H1 (cell line): ENCODE measurements at regions not wholly inside any gene's neighbourhood (a gene's known extent, or its start where the extent isn't known, plus 50 kb on each side); places are given as distances from the start of the nearest gene placed in this dataset.
A peak's percentile ranks its signal among the peaks of the same experiment; 100 is the strongest.

Experiments
- CTCF ChIA-PET: fragments of 300-600 bp; sonication (Branson Sonifier 250); formaldehyde crosslinking; loops from one replicate; lab custom pipeline; 2021; ENCODE audit not compliant: partially characterized antibody; lab: Charles Lee
- POLR2A ChIA-PET: fragments of 300-600 bp; sonication (Branson Sonifier 250); formaldehyde crosslinking; loops from one replicate; lab custom pipeline; 2021; ENCODE audit warnings: inconsistent platforms; ENCODE audit not compliant: partially characterized antibody; lab: Charles Lee
- DNase-seq, 2 experiments: peaks; one replicate each; pipeline versions ENCODE4 v3.0.0 to v3.0.0-alpha.2; 2010 to 2022; ENCODE audit warnings: low spot score in 2 of 2, low read depth in 1 of 2, mixed read lengths in 1 of 2
- FAIRE-seq: peaks from 2 replicates; lab custom pipeline; 2011; peaks lifted over from hg19 to GRCh38; lab: Jason Lieb, UNC
- H2AFZ ChIP-seq: 2 replicates; pipeline ENCODE4 v1.8.1; 2012; ENCODE audit warnings: low read length, inconsistent platforms
- H2AK5ac ChIP-seq: 2 replicates; pipeline ENCODE4 v1.6.1; 2013; ENCODE audit warnings: low read depth, low read length
- H2BK120ac ChIP-seq: replicated peaks from 2 replicates; pipeline ENCODE3; 2013; ENCODE audit warnings: low read depth, low read length, inconsistent platforms
- H2BK12ac ChIP-seq: 2 replicates; pipeline ENCODE4 v1.6.1; 2013; ENCODE audit warnings: low read depth, low read length
- H2BK15ac ChIP-seq: 2 replicates; pipeline ENCODE4 v1.6.1; 2013; ENCODE audit warnings: low read length
- H2BK20ac ChIP-seq: 2 replicates; pipeline ENCODE4 v1.6.1; 2013; ENCODE audit warnings: low read length
- H2BK5ac ChIP-seq: 2 replicates; pipeline ENCODE4 v1.6.1; 2013; ENCODE audit warnings: low read depth, low read length
- H3K14ac ChIP-seq: 2 replicates; pipeline ENCODE4 v1.6.1; 2013; ENCODE audit warnings: inconsistent platforms; ENCODE audit not compliant: insufficient read length
- H3K18ac ChIP-seq: 2 replicates; pipeline ENCODE4 v1.6.1; 2013; ENCODE audit warnings: low read length; ENCODE audit errors: extremely low read depth
- H3K23ac ChIP-seq: 2 replicates; pipeline ENCODE4 v1.6.1; 2013; ENCODE audit warnings: inconsistent platforms; ENCODE audit not compliant: insufficient read length
- H3K23me2 ChIP-seq: 2 replicates; pipeline ENCODE4 v1.6.1; 2013; ENCODE audit warnings: low read depth, low read length
- H3K27ac ChIP-seq: 2 replicates; pipeline ENCODE4 v1.6.1; 2011; ENCODE audit warnings: low read depth, low read length, inconsistent platforms
- H3K27me3 ChIP-seq, 4 experiments: replicated peaks in 1 of 4; 1 replicate in 1 of 4; 2 replicates in 3 of 4; pipeline versions ENCODE4 v1.6.1 to v1.8.1; 2011 to 2013; ENCODE audit warnings: low read length in 3 of 4, mild to moderate bottlenecking in 3 of 4, inconsistent platforms in 2 of 4, mixed read lengths in 2 of 4, moderate library complexity in 1 of 4; ENCODE audit not compliant: control insufficient read depth in 3 of 4, insufficient read depth in 3 of 4; ENCODE audit errors: extremely low read depth in 1 of 4
- H3K36me3 ChIP-seq, 4 experiments: 2 replicates each; pipeline versions ENCODE4 v1.6.1 to v1.8.1; 2011 to 2013; ENCODE audit warnings: mild to moderate bottlenecking in 4 of 4, low read length in 3 of 4, moderate library complexity in 2 of 4, control low read depth in 1 of 4, inconsistent platforms in 1 of 4; ENCODE audit not compliant: insufficient read depth in 4 of 4, control insufficient read depth in 2 of 4
- H3K4ac ChIP-seq: replicated peaks from 2 replicates; pipeline ENCODE3; 2013; ENCODE audit warnings: low read length, low read depth, mixed read lengths, inconsistent platforms; ENCODE audit not compliant: insufficient read length
- H3K4me1 ChIP-seq, 4 experiments: replicated peaks in 1 of 4; 1 replicate in 1 of 4; 2 replicates in 3 of 4; pipeline versions ENCODE4 v1.6.1 to v1.8.1; 2011 to 2013; ENCODE audit warnings: low read length in 3 of 4, inconsistent platforms in 2 of 4, mixed read lengths in 1 of 4; ENCODE audit not compliant: insufficient read depth in 4 of 4, control insufficient read depth in 3 of 4
- H3K4me2 ChIP-seq, 2 experiments: 2 replicates each; pipeline versions ENCODE4 v1.6.1 to v1.8.1; 2011 to 2013; ENCODE audit warnings: low read depth in 2 of 2, low read length in 2 of 2, control low read depth in 1 of 2, inconsistent platforms in 1 of 2, mild to moderate bottlenecking in 1 of 2; ENCODE audit not compliant: insufficient read depth in 1 of 2
- H3K4me3 ChIP-seq, 4 experiments: fragments of 200-600, 300-600 bp in 1 of 4; sonication (generic), shearing (Covaris generic), sonication (Bioruptor Twin) in 1 of 4; 2 replicates each; pipeline versions ENCODE4 v1.5.1 to v1.8.1; 2011 to 2016; ENCODE audit warnings: low read length in 4 of 4, low read depth in 3 of 4, control low read depth in 2 of 4, inconsistent platforms in 2 of 4, mild to moderate bottlenecking in 2 of 4, mixed read lengths in 1 of 4, moderate library complexity in 1 of 4; ENCODE audit not compliant: insufficient read depth in 2 of 4; ENCODE audit errors: extremely low read depth in 1 of 4
- H3K56ac ChIP-seq: replicated peaks from 2 replicates; pipeline ENCODE3; 2013; ENCODE audit warnings: low read depth, mild to moderate bottlenecking, mixed read lengths, low read length, inconsistent platforms; ENCODE audit not compliant: insufficient read length
- H3K79me1 ChIP-seq: 2 replicates; pipeline ENCODE4 v1.6.1; 2013; ENCODE audit warnings: low read depth, low read length, control low read depth
- H3K79me2 ChIP-seq, 2 experiments: 2 replicates each; pipeline versions ENCODE4 v1.6.1 to v1.8.1; 2012 to 2013; ENCODE audit warnings: low read length in 2 of 2, mild to moderate bottlenecking in 2 of 2, inconsistent platforms in 1 of 2; ENCODE audit not compliant: insufficient read depth in 2 of 2, control insufficient read depth in 1 of 2
- H3K9ac ChIP-seq, 4 experiments: replicated peaks in 1 of 4; 1 replicate in 1 of 4; 2 replicates in 3 of 4; pipeline versions ENCODE4 v1.6.1 to v1.8.1; 2011 to 2013; ENCODE audit warnings: low read depth in 3 of 4, low read length in 3 of 4, control low read depth in 2 of 4, mild to moderate bottlenecking in 2 of 4, moderate library complexity in 2 of 4, inconsistent platforms in 1 of 4; ENCODE audit errors: extremely low read depth in 1 of 4
- H3K9me3 ChIP-seq, 2 experiments: 2 replicates each; pipeline versions ENCODE4 v1.6.1 to v1.8.1; 2012 to 2013; ENCODE audit warnings: mild to moderate bottlenecking in 2 of 2, moderate library complexity in 2 of 2, control low read depth in 1 of 2, inconsistent platforms in 1 of 2, low read depth in 1 of 2, low read length in 1 of 2, mixed read lengths in 1 of 2; ENCODE audit not compliant: insufficient read depth in 2 of 2
- H4K20me1 ChIP-seq, 2 experiments: replicated peaks in 1 of 2; 2 replicates each; pipeline versions ENCODE3 to v1.8.1; 2011 to 2013; ENCODE audit warnings: inconsistent platforms in 2 of 2, low read length in 2 of 2, mild to moderate bottlenecking in 1 of 2; ENCODE audit not compliant: insufficient read depth in 2 of 2, control insufficient read depth in 1 of 2
- H4K5ac ChIP-seq: 2 replicates; pipeline ENCODE4 v1.6.1; 2013; ENCODE audit warnings: low read length, low read depth, mixed read lengths, inconsistent platforms; ENCODE audit not compliant: insufficient read length
- H4K8ac ChIP-seq: 2 replicates; pipeline ENCODE4 v1.8.0; 2013; ENCODE audit warnings: mild to moderate bottlenecking, moderate library complexity, low read length, inconsistent platforms; ENCODE audit not compliant: insufficient read depth; ENCODE audit errors: extremely low read depth
- H4K91ac ChIP-seq: replicated peaks from 2 replicates; pipeline ENCODE3; 2013; ENCODE audit warnings: low read length, mixed read lengths, inconsistent platforms; ENCODE audit not compliant: insufficient read length
- BACH1 ChIP-seq: IDR thresholded peaks from 2 replicates; pipeline ENCODE4 v1.6.1; 2012; ENCODE audit warnings: low read length, improper control_type of control experiment
- CBX5 ChIP-seq: fragments of 300-800, 300-1000 bp; sonication (generic); IDR thresholded peaks from 2 replicates; pipeline ENCODE4 v1.7.1; 2016; ENCODE audit warnings: antibody characterized with exemption, low read length, low read depth
- EP300 ChIP-seq, 2 experiments: IDR thresholded peaks; 1 replicate in 1 of 2; 2 replicates in 1 of 2; pipeline ENCODE4 v1.6.1; 2011 to 2012; ENCODE audit warnings: low read depth in 2 of 2, low read length in 2 of 2, mild to moderate bottlenecking in 2 of 2, borderline replicate concordance in 1 of 2, inconsistent platforms in 1 of 2, moderate library complexity in 1 of 2
- KDM4A ChIP-seq: IDR thresholded peaks from one replicate; pipeline ENCODE4 v1.7.1; 2012; ENCODE audit warnings: low read depth, mild to moderate bottlenecking, moderate library complexity, low read length, inconsistent platforms; ENCODE audit not compliant: severe bottlenecking
- KDM5A ChIP-seq: fragments of 200-600 bp; IDR thresholded peaks from 2 replicates; pipeline ENCODE4 v1.7.1; 2012; ENCODE audit warnings: mild to moderate bottlenecking, low read length, inconsistent platforms, mixed read lengths
- RNF2 ChIP-seq: fragments of 200-900, 300-1000 bp; sonication (generic); IDR thresholded peaks from 2 replicates; pipeline ENCODE4 v1.7.1; 2016; ENCODE audit warnings: borderline replicate concordance, low read depth, mild to moderate bottlenecking, antibody characterized with exemption, low read length; ENCODE audit not compliant: poor library complexity, severe bottlenecking; ENCODE audit errors: missing control alignments
- SP2 ChIP-seq: IDR thresholded peaks from 2 replicates; pipeline ENCODE4 v1.6.1; 2012; ENCODE audit warnings: mild to moderate bottlenecking, low read length, inconsistent platforms
- SP4 ChIP-seq: IDR thresholded peaks from 2 replicates; pipeline ENCODE4 v1.6.1; 2012; ENCODE audit warnings: low read length, inconsistent platforms
- TAF1 ChIP-seq: IDR thresholded peaks from 2 replicates; pipeline ENCODE4 v1.6.1; 2011; ENCODE audit warnings: mild to moderate bottlenecking, low read depth, low read length
- TAF7 ChIP-seq: optimal IDR thresholded peaks from 2 replicates; pipeline ENCODE3; 2011; ENCODE audit warnings: low read depth, mild to moderate bottlenecking, inconsistent platforms, low read length, moderate library complexity, borderline replicate concordance
- TBP ChIP-seq: IDR thresholded peaks from 2 replicates; pipeline ENCODE4 v1.6.1; 2011; ENCODE audit warnings: low read depth, low read length, improper control_type of control experiment
- TCF12 ChIP-seq: IDR thresholded peaks from 2 replicates; pipeline ENCODE4 v1.6.1; 2011; ENCODE audit warnings: low read depth, mild to moderate bottlenecking, low read length
- WGBS, 2 experiments: shearing (Covaris generic) in 1 of 2; methylation state at CpG; one replicate each; pipeline versions ENCODE4 v1.1.6 to v1.1.7; 2013 to 2015; ENCODE audit warnings: low lambda C conversion rate in 2 of 2, mixed read lengths in 2 of 2, inconsistent platforms in 1 of 2, low coverage in 1 of 2, missing lambda C conversion rate in 1 of 2; ENCODE audit not compliant: insufficient replicate concordance in 2 of 2, insufficient coverage in 1 of 2, insufficient read length in 1 of 2; ENCODE audit errors: extremely low coverage in 1 of 2, missing lambda C conversion rate in 1 of 2; 5-methylcytosine and 5-hydroxymethylcytosine counted together

GRCh38 chr1:208430220-208430619 is 186.0 kb upstream of the PLXNA2 start:
- no peak overlapping the region for H4K91ac ChIP-seq
- peak overlapping the region; percentile 23; the same call in 1 of the 2 replicates for H2AFZ ChIP-seq
- peak overlapping the region; percentile 18 for H2BK120ac ChIP-seq
- ChIA-PET POLR2A (no interaction called here), CTCF (interaction anchor here (1.0 kb wide), 1 partner anchor 8 kb away, joined by 3 read pairs; no protein-coding TSS in a partner anchor)
- DNase-seq (no peak), FAIRE-seq (no peak)
- H3K4ac ChIP-seq: no peak overlapping the region
- H3K23me2 ChIP-seq: no peaks in the 10 kb centered on the region
- no peak overlapping the region for H3K9ac ChIP-seq
- no peaks in the 10 kb centered on the region for H3K9me3 ChIP-seq
- H3K23ac ChIP-seq: no peak overlapping the region
- no peak overlapping the region for H2BK12ac ChIP-seq
- no peak overlapping the region for H4K5ac ChIP-seq
- WGBS, 2 experiments: 64% methylated on average over 3 of the region's 3 CpGs; no CpG with 5 or more reads in 1 of the 2 experiments
- no peak overlapping the region for H2BK5ac ChIP-seq
- no peak overlapping the region for H2BK15ac ChIP-seq
- peaks cover 2 to 8% (median 4%) of the 10 kb centered on the region in 4 experiments; a peak in 4 of 7 replicates for H3K4me1 ChIP-seq
- no peaks in the 10 kb centered on the region for H3K36me3 ChIP-seq
- H3K4me3 ChIP-seq: no peak overlapping the region
- H3K18ac ChIP-seq: 0 out of 2 replicates have a peak overlapping the region, but pooled peaks have one; percentile 66
- no peaks in the 10 kb centered on the region for H4K20me1 ChIP-seq
- H3K27ac ChIP-seq: no peak overlapping the region
- H3K4me2 ChIP-seq: peak overlapping the region in 1 of 2 experiments; percentile 31; a peak in 1 of 4 replicates
- no peaks in the 10 kb centered on the region for H3K27me3 ChIP-seq
- H4K8ac ChIP-seq: no peak overlapping the region
- H3K79me1 ChIP-seq: no peaks in the 10 kb centered on the region
- no peak overlapping the region for H2AK5ac ChIP-seq
- H3K56ac ChIP-seq: no peak overlapping the region
- H3K14ac ChIP-seq: no peak overlapping the region
- no peak overlapping the region for H2BK20ac ChIP-seq
- H3K79me2 ChIP-seq: no peaks in the 10 kb centered on the region
- TF ChIP-seq TAF7 (no peak), TBP (no peak), CBX5 (no peak), TCF12 (no peak), EP300 (IDR thresholded peaks at IDR 0.05; ENCODE audit: borderline replicate concordance in 1 of 2, low read depth in 2 of 2, low read length in 2 of 2) (no peak), TAF1 (no peak), SP2 (no peak), KDM4A (no peak), KDM5A (no peak), BACH1 (no peak), SP4 (no peak), RNF2 (no peak)
